Endothelial cell of umbilical vein (primary cell): ENCODE measurements at regions not wholly inside any gene's neighbourhood (a gene's known extent, or its start where the extent isn't known, plus 50 kb on each side); places are given as distances from the start of the nearest gene placed in this dataset.
"Not testable (repeated sequence)": the region's sequence is repeated elsewhere in the genome, so short reads cannot be mapped to it uniquely, and the experiment has no call there.

Source experiments
- BruUV-seq: library from RNA; stranded (reverse); fragments of 400-500 nt; replicated peaks from 2 replicates; lab custom pipeline; 2021; lab: Mats Ljungman, UMichigan
- CTCF ChIA-PET: fragments of 300-600, 350-600 bp; sonication (Branson Sonifier 250); formaldehyde crosslinking; loops from one replicate; lab custom pipeline; 2021; ENCODE audit warnings: antibody characterized with exemption, inconsistent platforms; lab: Charles Lee
- POLR2A ChIA-PET: fragments of 300-600, 350-600 bp; sonication (Branson Sonifier 250); formaldehyde crosslinking; loops from one replicate; lab custom pipeline; 2021; ENCODE audit warnings: antibody characterized with exemption, inconsistent platforms; lab: Charles Lee
- DNase-seq: peaks from one replicate; pipeline ENCODE4 v3.0.0-alpha.2; 2011; ENCODE audit warnings: low read depth, low spot score
- FAIRE-seq: peaks from 2 replicates; lab custom pipeline; 2011; peaks lifted over from hg19 to GRCh38; lab: Jason Lieb, UNC
- H2AFZ ChIP-seq: 2 replicates; pipeline ENCODE4 v1.6.0; 2012; ENCODE audit warnings: low read depth, low read length, control low read depth, inconsistent platforms
- H3K27ac ChIP-seq: 2 replicates; pipeline ENCODE4 v1.5.1; 2011; ENCODE audit warnings: low read depth, mild to moderate bottlenecking, control low read depth, low read length, moderate library complexity; ENCODE audit not compliant: insufficient read depth
- H3K27me3 ChIP-seq, 2 experiments: 2 replicates each; pipeline versions ENCODE4 v1.6.0 to v1.6.1; 2011; ENCODE audit warnings: low read length in 2 of 2, mixed read lengths in 1 of 2; ENCODE audit not compliant: control insufficient read depth in 2 of 2, insufficient read depth in 2 of 2
- H3K36me3 ChIP-seq, 2 experiments: 2 replicates in 1 of 2; 3 replicates in 1 of 2; pipeline ENCODE4 v1.5.1; 2011; ENCODE audit warnings: low read length in 2 of 2, mild to moderate bottlenecking in 1 of 2, moderate library complexity in 1 of 2; ENCODE audit not compliant: control insufficient read depth in 2 of 2, insufficient read depth in 2 of 2; ENCODE audit errors: extremely low read depth in 1 of 2
- H3K4me1 ChIP-seq: 3 replicates; pipeline ENCODE4 v1.5.1; 2011; ENCODE audit warnings: mild to moderate bottlenecking, low read length; ENCODE audit not compliant: control insufficient read depth, insufficient read depth; ENCODE audit errors: extremely low read depth
- H3K4me2 ChIP-seq: 2 replicates; pipeline ENCODE4 v1.6.1; 2011; ENCODE audit warnings: low read length, control low read depth, mixed read lengths; ENCODE audit not compliant: insufficient read depth
- H3K4me3 ChIP-seq, 3 experiments: fragments of 200-600 bp in 1 of 3; sonication (generic), shearing (Covaris generic) in 1 of 3; replicated peaks in 1 of 3; 2 replicates each; pipeline ENCODE4 v1.5.1; 2011 to 2016; ENCODE audit warnings: control low read depth in 3 of 3, low read length in 3 of 3, mild to moderate bottlenecking in 2 of 3, inconsistent platforms in 1 of 3, low read depth in 1 of 3, moderate library complexity in 1 of 3; ENCODE audit not compliant: insufficient read depth in 1 of 3
- H3K79me2 ChIP-seq: 2 replicates; pipeline ENCODE4 v1.6.0; 2012; ENCODE audit warnings: low read length, inconsistent platforms; ENCODE audit not compliant: control insufficient read depth, insufficient read depth
- H3K9ac ChIP-seq: replicated peaks from 2 replicates; pipeline ENCODE3; 2011; ENCODE audit warnings: low read length, control low read depth; ENCODE audit not compliant: insufficient read depth; ENCODE audit errors: extremely low read depth
- H3K9me1 ChIP-seq: replicated peaks from 3 replicates; pipeline ENCODE4 v1.6.0; 2011; ENCODE audit warnings: mild to moderate bottlenecking, low read length; ENCODE audit not compliant: control insufficient read depth, insufficient read depth; ENCODE audit errors: extremely low read depth
- H3K9me3 ChIP-seq: replicated peaks from 2 replicates; pipeline ENCODE4 v1.5.1; 2012; ENCODE audit warnings: low read length, inconsistent platforms; ENCODE audit not compliant: control insufficient read depth, insufficient read depth
- H4K20me1 ChIP-seq: replicated peaks from 2 replicates; pipeline ENCODE3; 2011; ENCODE audit warnings: mild to moderate bottlenecking, low read length; ENCODE audit not compliant: control insufficient read depth, insufficient read depth; ENCODE audit errors: extremely low read depth
- CTCF ChIP-seq, 2 donors: IDR thresholded peaks; 1 replicate in 1 of 2; 2 replicates in 1 of 2; pipeline ENCODE4 v1.5.1; 2011; ENCODE audit warnings: low read length in 2 of 2, mild to moderate bottlenecking in 2 of 2, moderate library complexity in 2 of 2, control low read depth in 1 of 2, inconsistent platforms in 1 of 2, low read depth in 1 of 2; ENCODE audit not compliant: insufficient read depth in 1 of 2; ENCODE audit errors: extremely low read depth in 1 of 2
- EZH2 ChIP-seq: IDR thresholded peaks from 2 replicates; pipeline ENCODE4 v1.6.1; 2012; ENCODE audit warnings: borderline replicate concordance, low read depth, mild to moderate bottlenecking, moderate library complexity, low read length, inconsistent platforms; ENCODE audit not compliant: severe bottlenecking
- FOS ChIP-seq: IDR thresholded peaks from 2 replicates; pipeline ENCODE4 v1.6.1; 2011; ENCODE audit warnings: mild to moderate bottlenecking, low read length, moderate library complexity, borderline replicate concordance; ENCODE audit not compliant: insufficient read depth
- GATA2 ChIP-seq: IDR thresholded peaks from 2 replicates; pipeline ENCODE4 v1.7.0; 2011; ENCODE audit warnings: low read depth, mild to moderate bottlenecking, moderate library complexity, mixed read lengths, low read length; ENCODE audit not compliant: insufficient read length, insufficient read depth
- JUN ChIP-seq: IDR thresholded peaks from 2 replicates; pipeline ENCODE4 v1.6.1; 2011; ENCODE audit warnings: borderline replicate concordance, low read depth; ENCODE audit not compliant: insufficient read length, insufficient read depth
- MAX ChIP-seq: IDR thresholded peaks from 2 replicates; pipeline ENCODE4 v1.6.1; 2011; ENCODE audit not compliant: insufficient read depth, insufficient read length
- MYC ChIP-seq: IDR thresholded peaks from one replicate; pipeline ENCODE4 v1.6.1; 2011; ENCODE audit warnings: mild to moderate bottlenecking, low read depth, low read length
- POLR2A ChIP-seq: IDR thresholded peaks from 2 replicates; pipeline ENCODE4 v1.6.1; 2012; ENCODE audit warnings: low read depth, mild to moderate bottlenecking, control low read depth, low read length
- POLR2AphosphoS5 ChIP-seq: IDR thresholded peaks from 2 replicates; pipeline ENCODE4 v1.6.1; 2012; ENCODE audit warnings: low read depth, mild to moderate bottlenecking, control low read depth, low read length, moderate library complexity; ENCODE audit not compliant: insufficient read depth
- dilution Hi-C: fragments of 300-500 bp; cut with MboI; formaldehyde crosslinking; loops from one replicate; pipeline ENCODE4 v1.15.0; 2019; ENCODE audit warnings: low sequenced_read_pairs; ENCODE audit not compliant: extremely low pct_ligation_motif_present
- intact Hi-C: fragments of 100-400 bp; cut with micrococcal nuclease; formaldehyde crosslinking; loops from one replicate; pipeline ENCODE4 v1.10.0; 2022

- intact Hi-C loops (no loop called here), dilution Hi-C loops (no loop called here)
- POLR2A ChIA-PET, result no interaction called here
These were observed 185.0 kb upstream of the GRIN3A start for GRCh38 chr9:101923451-101923850.

GRCh38 chr9:101916948-101917347 is 178.5 kb upstream of the GRIN3A start:
- dilution Hi-C loops, H3K36me3 ChIP-seq, FAIRE-seq, H3K4me1 ChIP-seq, H3K27ac ChIP-seq, H3K9me3 ChIP-seq, H3K9ac ChIP-seq, H3K4me3 ChIP-seq, H3K9me1 ChIP-seq, H4K20me1 ChIP-seq, POLR2A ChIA-PET, H3K4me2 ChIP-seq, DNase-seq, CTCF ChIA-PET, BruUV-seq, H3K79me2 ChIP-seq, H3K27me3 ChIP-seq, H2AFZ ChIP-seq, intact Hi-C loops: not testable (repeated sequence)

More at GRCh38 chr9:101923451-101923850, 185.0 kb upstream of the GRIN3A start:
- no peak overlapping the region for H3K4me3 ChIP-seq
- no peak overlapping the region for H3K9ac ChIP-seq
- no peaks in the 10 kb centered on the region for H3K27me3 ChIP-seq
- CTCF ChIA-PET, result no interaction called here
- FAIRE-seq (no peak), DNase-seq (no peak)
- no TSS peak for BruUV-seq
- no peak for TF ChIP-seq FOS
- no peak for TF ChIP-seq JUN
- TF ChIP-seq EZH2, result no peak
- TF ChIP-seq MAX, result no peak
- no peak for TF ChIP-seq GATA2
- TF ChIP-seq CTCF (IDR thresholded peaks at IDR 0.05; ENCODE audit: extremely low read depth in 1 of 2, insufficient read depth in 1 of 2, low read depth in 1 of 2, low read length in 2 of 2), result no peak
- no peak for TF ChIP-seq POLR2A
- no peak for TF ChIP-seq MYC
- no peak for TF ChIP-seq POLR2AphosphoS5
- H2AFZ ChIP-seq, result no peak overlapping the region
- H3K27ac ChIP-seq, result no peak overlapping the region
- H3K4me1 ChIP-seq, result no peaks in the 10 kb centered on the region
- H4K20me1 ChIP-seq, result no peaks in the 10 kb centered on the region
- no peak overlapping the region for H3K4me2 ChIP-seq
- no peaks in the 10 kb centered on the region for H3K9me1 ChIP-seq
- H3K9me3 ChIP-seq, result peaks cover 2% of the 10 kb centered on the region
- no peaks in the 10 kb centered on the region for H3K79me2 ChIP-seq
- H3K36me3 ChIP-seq, result no peaks in the 10 kb centered on the region
